ENCODE measurements at regions not wholly inside any gene's neighbourhood (a gene's known extent, or its start where the extent isn't known, plus 50 kb on each side); places are given as distances from the start of the nearest gene placed in this dataset.

- no peaks in the 10 kb centered on the region for H3K4me1 Mint-ChIP-seq
- H2AFZ ChIP-seq (ENCODE audit: low read length), result no peak overlapping the region
- no peak overlapping the region for H3K27ac Mint-ChIP-seq
- H4K91ac ChIP-seq (ENCODE audit: insufficient read length, low read depth, low read length), result no peak overlapping the region
- H3K56ac ChIP-seq (ENCODE audit: insufficient read length, low read depth, low read length), result no peak overlapping the region
- no peak overlapping the region for H3K14ac ChIP-seq (ENCODE audit: insufficient read depth, low read length)
- H2BK5ac ChIP-seq (ENCODE audit: insufficient read length, low read length), result no peak overlapping the region
- no peak overlapping the region for H4K8ac ChIP-seq (replicated peaks; ENCODE audit: insufficient read length, low read depth, low read length)
- H3K4me1 ChIP-seq (ENCODE audit: insufficient read depth, low read length), result no peaks in the 10 kb centered on the region
- no peak overlapping the region for H2AK5ac ChIP-seq (ENCODE audit: insufficient read length, low read length)
- no CpG with 5 or more reads among the region's 4 CpGs for WGBS (ENCODE audit: extremely low coverage, insufficient read length, low lambda C conversion rate)
- H2BK120ac ChIP-seq (ENCODE audit: low read depth, low read length, poor library complexity, severe bottlenecking), result no peak overlapping the region
- no peaks in the 10 kb centered on the region for H3K79me1 ChIP-seq (ENCODE audit: insufficient read depth, low read depth, low read length, poor library complexity, severe bottlenecking)
- H3K9me3 Mint-ChIP-seq, result peaks cover 53 to 82% of the 10 kb centered on the region in 2 experiments
- H2BK12ac ChIP-seq (ENCODE audit: insufficient read length, low read depth, low read length), result no peak overlapping the region
- peaks cover 8% of the 10 kb centered on the region for H3K9me3 ChIP-seq (ENCODE audit: control insufficient read depth, low read depth, low read length)
- no peak overlapping the region for H4K5ac ChIP-seq (ENCODE audit: insufficient read length, low read depth, low read length)
- no peak overlapping the region for H2BK15ac ChIP-seq (ENCODE audit: low read depth, low read length)
- peaks cover 2% of the 10 kb centered on the region; the same call in 1 of the 2 replicates for H3K27me3 Mint-ChIP-seq (ENCODE audit: low read depth)
- no peak overlapping the region for H3K4ac ChIP-seq (ENCODE audit: low read depth, low read length)
- no peak overlapping the region for H3K18ac ChIP-seq (ENCODE audit: insufficient read length, low read depth, low read length)
- no peak for TF ChIP-seq CTCF (conservative IDR thresholded peaks at IDR 0.05)
- H3K9ac ChIP-seq (ENCODE audit: extremely low read depth, insufficient read length, low read length), result no peak overlapping the region
- no peaks in the 10 kb centered on the region for H4K20me1 ChIP-seq (ENCODE audit: control insufficient read depth, insufficient read depth, insufficient read length)
- H3K4me2 ChIP-seq (ENCODE audit: insufficient read depth, insufficient read length, low read length), result no peak overlapping the region
- no peaks in the 10 kb centered on the region for H3K23me2 ChIP-seq (ENCODE audit: insufficient read length, low read depth, low read length, poor library complexity, severe bottlenecking)
- no peak overlapping the region for H3K4me3 Mint-ChIP-seq
- no peak overlapping the region for H3T11ph ChIP-seq (ENCODE audit: low read length)
- DNase-seq, result no peak
- H3K79me2 ChIP-seq (ENCODE audit: insufficient read depth, low read length), result no peaks in the 10 kb centered on the region
- H3K36me3 Mint-ChIP-seq (ENCODE audit: insufficient read depth in 1 of 3, low read depth in 3 of 3), result peaks cover 0 to 15% (median 0%) of the 10 kb centered on the region in 3 experiments; a peak in 2 of 7 replicates
- H3K27ac ChIP-seq (ENCODE audit: insufficient read length, low read depth, low read length), result no peak overlapping the region
- no peaks in the 10 kb centered on the region for H3K27me3 ChIP-seq (ENCODE audit: insufficient read depth, low read length)
- no peak overlapping the region for H3K23ac ChIP-seq (ENCODE audit: insufficient read length, low read depth, low read length)
- no peak overlapping the region for H2BK20ac ChIP-seq (ENCODE audit: low read depth, low read length, poor library complexity, severe bottlenecking)
These were observed 146.2 kb downstream of the RPIA start for GRCh38 chr2:88837511-88838160.
